ENCODE measurements at regions not wholly inside any gene's neighbourhood (a gene's known extent, or its start where the extent isn't known, plus 50 kb on each side); places are given as distances from the start of the nearest gene placed in this dataset.
"Not testable (repeated sequence)": the region's sequence is repeated elsewhere in the genome, so short reads cannot be mapped to it uniquely, and the experiment has no call there.

GRCh38 chr11:3307584-3307983, 71.4 kb downstream of the ZNF195 start:
- not testable (repeated sequence) for DNase-seq

- DNase-seq, result not testable (repeated sequence)
Measured at GRCh38 chr11:3301060-3301459, 68.8 kb upstream of the MRGPRE start.

GRCh38 chr11:3300579-3300978, 68.4 kb upstream of the MRGPRE start:
- not testable (repeated sequence) for DNase-seq

- peak; percentile 69 for DNase-seq
Measured at GRCh38 chr11:3297834-3298233, 65.6 kb upstream of the MRGPRE start.

- DNase-seq, result not testable (repeated sequence)
Measured at GRCh38 chr11:3290563-3290962, 58.3 kb upstream of the MRGPRE start.

- DNase-seq, result not testable (repeated sequence)
Measured at GRCh38 chr11:3287326-3287905, 55.2 kb upstream of the MRGPRE start.

- not testable (repeated sequence) for DNase-seq
Measured at GRCh38 chr11:3285261-3285660, 53.0 kb upstream of the MRGPRE start.

- DNase-seq, result not testable (repeated sequence)
Measured at GRCh38 chr11:3284248-3284647, 52.0 kb upstream of the MRGPRE start.

- not testable (repeated sequence) for DNase-seq
Measured at GRCh38 chr11:3282692-3283091, 50.5 kb upstream of the MRGPRE start.

All from DMS53 (cell line).